Right atrium auricular region (tissue), 2 donors: ENCODE measurements at regions not wholly inside any gene's neighbourhood (a gene's known extent, or its start where the extent isn't known, plus 50 kb on each side); places are given as distances from the start of the nearest gene placed in this dataset.

Experiments used
- DNase-seq: peaks from one replicate; pipeline ENCODE4 v3.0.0-alpha.2; 2019; ENCODE audit warnings: low spot score
- H3K27ac ChIP-seq, 2 donors: fragments of 200-600 bp; sonication (generic); 1 replicate in 1 of 2; 2 replicates in 1 of 2; pipeline ENCODE4 v1.5.1; 2016 to 2019
- H3K27me3 ChIP-seq, 2 donors: fragments of 200-600 bp; sonication (generic); one replicate each; pipeline versions ENCODE4 v1.5.1 to v1.6.0; 2017 to 2019
- H3K36me3 ChIP-seq: fragments of 200-600 bp; sonication (generic); one replicate; pipeline ENCODE4 v1.5.1; 2016
- H3K4me1 ChIP-seq, 2 donors: fragments of 200-600 bp; sonication (generic); one replicate each; pipeline versions ENCODE4 v1.5.1 to v1.6.0; 2017 to 2019
- H3K4me3 ChIP-seq, 2 donors: fragments of 200-600 bp; sonication (generic); 1 replicate in 1 of 2; 2 replicates in 1 of 2; pipeline ENCODE4 v1.5.1; 2017 to 2019; ENCODE audit warnings: mild to moderate bottlenecking in 1 of 2, moderate library complexity in 1 of 2
- H3K9me3 ChIP-seq, 2 donors: fragments of 200-600 bp; sonication (generic); one replicate each; pipeline ENCODE4 v1.5.1; 2019
- TF ChIP-seq, protein P1 (sequence below), 2 donors: fragments of 200-600 bp; sonication (generic); IDR thresholded peaks; one replicate each; pipeline ENCODE4 v1.5.1; 2019; ENCODE audit warnings: antibody characterized with exemption in 2 of 2

DNA sequence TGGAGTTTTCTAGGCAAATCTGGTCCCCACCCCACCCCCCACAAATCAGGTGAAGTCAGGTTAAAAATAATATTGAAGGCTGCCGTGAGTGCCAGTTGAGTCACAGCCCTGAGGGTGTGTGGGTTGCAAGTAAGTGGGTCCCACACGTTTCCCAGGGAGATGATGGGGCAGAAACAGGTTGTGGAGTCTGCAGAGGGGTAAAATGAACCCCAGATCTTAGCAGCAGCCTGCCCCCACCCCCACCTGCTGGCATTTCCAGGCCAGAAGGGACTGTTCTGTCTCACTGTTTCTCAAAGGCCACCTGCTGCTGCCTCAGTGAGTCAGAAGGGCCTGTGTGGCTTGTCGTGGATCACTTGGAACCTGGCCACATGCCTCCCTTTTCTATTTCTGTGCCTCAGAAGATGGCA lies 59.8 kb upstream of the SMNDC1 start:
- DNase-seq: no peak
- Histone ChIP-seq H3K36me3 (no peaks in the 10 kb centered on the region), H3K9me3 (no peaks in the 10 kb centered on the region), H3K4me1 (peaks cover 0 to 4% of the 10 kb centered on the region in 2 donors), H3K27ac (no peak overlapping the region), H3K4me3 (no peak overlapping the region), H3K27me3 (no peaks in the 10 kb centered on the region)
- TF ChIP-seq, protein P1, sequence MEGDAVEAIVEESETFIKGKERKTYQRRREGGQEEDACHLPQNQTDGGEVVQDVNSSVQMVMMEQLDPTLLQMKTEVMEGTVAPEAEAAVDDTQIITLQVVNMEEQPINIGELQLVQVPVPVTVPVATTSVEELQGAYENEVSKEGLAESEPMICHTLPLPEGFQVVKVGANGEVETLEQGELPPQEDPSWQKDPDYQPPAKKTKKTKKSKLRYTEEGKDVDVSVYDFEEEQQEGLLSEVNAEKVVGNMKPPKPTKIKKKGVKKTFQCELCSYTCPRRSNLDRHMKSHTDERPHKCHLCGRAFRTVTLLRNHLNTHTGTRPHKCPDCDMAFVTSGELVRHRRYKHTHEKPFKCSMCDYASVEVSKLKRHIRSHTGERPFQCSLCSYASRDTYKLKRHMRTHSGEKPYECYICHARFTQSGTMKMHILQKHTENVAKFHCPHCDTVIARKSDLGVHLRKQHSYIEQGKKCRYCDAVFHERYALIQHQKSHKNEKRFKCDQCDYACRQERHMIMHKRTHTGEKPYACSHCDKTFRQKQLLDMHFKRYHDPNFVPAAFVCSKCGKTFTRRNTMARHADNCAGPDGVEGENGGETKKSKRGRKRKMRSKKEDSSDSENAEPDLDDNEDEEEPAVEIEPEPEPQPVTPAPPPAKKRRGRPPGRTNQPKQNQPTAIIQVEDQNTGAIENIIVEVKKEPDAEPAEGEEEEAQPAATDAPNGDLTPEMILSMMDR (IDR thresholded peaks at IDR 0.05): no peak

DNA sequence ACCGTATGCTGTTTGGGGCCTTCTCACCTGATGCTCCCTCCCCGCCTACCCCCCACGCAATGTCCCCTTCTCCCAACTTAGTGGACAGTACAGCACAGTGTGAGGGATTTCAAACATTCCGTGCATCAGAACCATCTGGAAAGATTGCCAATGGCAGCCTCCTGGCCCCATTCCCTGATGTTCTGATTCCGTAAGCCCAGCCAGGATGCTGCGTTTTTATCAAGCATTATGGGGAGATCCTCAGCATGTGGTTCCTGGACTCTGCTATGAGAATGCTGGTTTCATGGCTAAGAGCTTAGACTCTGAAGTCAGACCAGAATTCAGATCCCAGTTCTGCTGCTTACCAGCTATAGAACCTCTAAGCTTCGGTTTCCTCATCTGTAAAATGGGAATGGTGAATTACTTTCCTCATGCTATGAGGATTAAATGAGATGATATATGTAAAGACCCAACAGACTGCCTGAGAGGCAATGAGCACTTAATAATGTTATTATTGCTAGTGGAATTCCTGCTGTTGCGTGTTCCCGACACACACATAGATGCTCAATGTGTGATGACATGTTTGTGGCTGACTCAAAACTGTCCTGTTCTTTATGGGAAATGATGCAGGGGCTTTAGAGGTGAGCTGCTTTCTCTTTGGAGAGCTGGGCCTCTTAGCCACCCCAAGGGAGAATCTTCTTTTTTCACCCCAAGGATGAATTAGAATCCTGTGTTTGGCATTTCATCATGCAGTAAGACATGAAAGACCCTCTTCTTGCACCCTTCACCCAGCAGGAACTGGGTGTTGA lies 60.8 kb upstream of the SMNDC1 start:
- Histone ChIP-seq H3K36me3 (no peaks in the 10 kb centered on the region), H3K4me3 (no peak overlapping the region), H3K4me1 (peaks cover 0 to 4% of the 10 kb centered on the region in 2 donors), H3K9me3 (no peaks in the 10 kb centered on the region), H3K27me3 (no peaks in the 10 kb centered on the region), H3K27ac (no peak overlapping the region)
- TF ChIP-seq, protein P1 (IDR thresholded peaks at IDR 0.05): no peak
- DNase-seq: no peak

DNA sequence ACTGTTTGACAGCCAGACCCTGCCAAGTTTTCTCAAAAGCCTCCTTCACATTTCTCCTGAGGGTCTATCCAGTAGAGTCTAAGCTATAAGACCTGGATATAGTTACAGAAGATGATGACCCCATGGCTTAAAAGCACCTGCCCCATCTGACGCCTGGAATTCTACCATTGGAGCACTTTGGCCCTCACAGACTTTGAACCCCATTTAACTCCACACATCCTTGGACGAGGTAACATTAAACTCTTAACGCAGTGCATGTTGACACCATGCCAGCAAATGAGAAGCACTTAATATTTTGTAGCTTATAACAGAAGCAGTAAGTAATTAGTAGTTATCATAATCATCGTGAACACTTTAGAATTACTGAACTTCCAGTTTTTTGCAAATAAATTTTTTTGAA lies 61.9 kb upstream of the SMNDC1 start:
- Histone ChIP-seq H3K4me3 (no peak overlapping the region), H3K27ac (no peak overlapping the region), H3K9me3 (no peaks in the 10 kb centered on the region), H3K27me3 (no peaks in the 10 kb centered on the region), H3K36me3 (no peaks in the 10 kb centered on the region), H3K4me1 (peaks cover 0 to 4% of the 10 kb centered on the region in 2 donors)
- DNase-seq: no peak
- TF ChIP-seq, protein P1 (IDR thresholded peaks at IDR 0.05): no peak

DNA sequence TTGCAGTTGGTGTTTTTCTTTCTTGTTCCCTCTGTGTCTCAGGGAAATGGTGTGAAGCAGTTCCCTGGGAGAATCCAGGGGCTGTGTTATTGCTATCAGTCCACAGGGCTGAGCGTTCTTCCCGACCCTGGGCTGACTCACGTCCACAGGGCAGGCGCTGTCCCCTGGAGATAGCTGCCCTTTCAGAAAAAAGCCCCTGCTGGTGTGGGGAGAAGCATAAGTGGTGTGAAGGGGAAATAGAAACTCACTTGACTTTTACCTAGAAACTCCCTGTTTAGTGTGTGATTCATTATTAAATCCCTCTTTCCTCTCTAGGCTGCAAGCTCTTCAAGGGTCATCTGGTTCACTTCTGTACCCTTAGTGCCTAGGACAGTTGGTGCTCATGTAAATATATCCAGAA lies 63.3 kb upstream of the SMNDC1 start:
- Histone ChIP-seq H3K9me3 (no peaks in the 10 kb centered on the region), H3K4me3 (no peak overlapping the region), H3K27ac (no peak overlapping the region), H3K36me3 (no peaks in the 10 kb centered on the region), H3K4me1 (peaks cover 0 to 4% of the 10 kb centered on the region in 2 donors), H3K27me3 (no peaks in the 10 kb centered on the region)
- TF ChIP-seq, protein P1 (IDR thresholded peaks at IDR 0.05): no peak
- no peak for DNase-seq

DNA sequence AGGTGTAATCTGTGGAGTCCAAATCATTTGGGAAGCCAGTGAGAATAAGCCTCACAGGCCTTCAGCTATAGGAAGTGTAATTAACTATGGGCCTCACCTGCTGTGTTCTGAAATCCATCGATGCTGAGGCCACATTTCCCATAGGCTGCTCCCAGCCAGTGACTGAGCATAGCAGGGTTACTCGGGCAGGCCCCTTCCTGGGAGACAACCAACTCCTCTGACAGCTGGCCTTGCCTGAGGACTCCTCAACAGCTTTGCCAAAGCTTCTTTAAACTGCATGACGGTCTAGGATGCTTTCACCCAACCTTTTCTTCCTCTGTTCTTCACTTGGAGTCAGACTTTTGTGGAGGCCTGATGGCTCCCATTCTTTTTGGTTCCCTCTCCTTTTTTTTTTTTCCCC lies 63.8 kb upstream of the SMNDC1 start:
- Histone ChIP-seq H3K27ac (no peak overlapping the region), H3K27me3 (no peaks in the 10 kb centered on the region), H3K9me3 (no peaks in the 10 kb centered on the region), H3K4me1 (peaks cover 0 to 4% of the 10 kb centered on the region in 2 donors), H3K4me3 (no peak overlapping the region), H3K36me3 (no peaks in the 10 kb centered on the region)
- TF ChIP-seq, protein P1 (IDR thresholded peaks at IDR 0.05): no peak
- DNase-seq: no peak

DNA sequence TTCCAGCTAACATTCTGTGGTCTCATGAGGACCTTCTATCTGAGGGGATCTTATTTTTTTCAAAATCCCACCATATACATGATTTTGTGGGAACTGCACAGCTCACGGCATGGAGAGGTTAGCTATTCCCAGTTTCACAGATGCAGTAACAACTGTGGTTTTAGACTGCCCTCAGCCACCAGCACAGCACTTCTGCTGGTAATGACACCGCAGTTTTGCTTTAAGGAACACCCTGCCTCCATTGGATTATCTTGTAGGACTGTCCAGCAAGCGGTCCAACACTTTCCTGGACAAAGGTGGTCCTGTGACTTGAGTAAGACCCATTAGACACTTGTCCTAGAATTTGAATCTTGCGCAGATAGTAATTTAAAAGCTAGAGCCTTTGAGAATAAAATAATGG lies 65.3 kb upstream of the SMNDC1 start:
- Histone ChIP-seq H3K36me3 (no peaks in the 10 kb centered on the region), H3K27me3 (no peaks in the 10 kb centered on the region), H3K4me1 (no peaks in the 10 kb centered on the region), H3K27ac (no peak overlapping the region), H3K9me3 (no peaks in the 10 kb centered on the region), H3K4me3 (no peak overlapping the region)
- TF ChIP-seq, protein P1 (IDR thresholded peaks at IDR 0.05): no peak
- DNase-seq: no peak
